Lung (tissue), 11 donors: ENCODE measurements at regions not wholly inside any gene's neighbourhood (a gene's known extent, or its start where the extent isn't known, plus 50 kb on each side); places are given as distances from the start of the nearest gene placed in this dataset.

Experiments used
- ATAC-seq: fragments of 200-7000 bp; cut with Tn5 transposase; one replicate; pipeline ENCODE4 v1.9.1; 2020; ENCODE audit warnings: moderate number of reproducible peaks; ENCODE audit not compliant: insufficient read depth, low FRiP score
- DNase-seq, 3 donors: peaks; one replicate each; pipeline ENCODE4 v3.0.0-alpha.2; 2013 to 2017
- H3K27ac ChIP-seq, 2 donors: one replicate each; pipeline ENCODE4 v1.5.1; 2013; ENCODE audit warnings: mild to moderate bottlenecking in 2 of 2, moderate library complexity in 2 of 2, control low read depth in 1 of 2, inconsistent platforms in 1 of 2, low read depth in 1 of 2, low read length in 1 of 2
- H3K27me3 ChIP-seq, 3 donors: one replicate each; pipeline ENCODE4 v1.5.1; 2013; ENCODE audit warnings: low read length in 2 of 3; ENCODE audit not compliant: control insufficient read depth in 3 of 3, insufficient read depth in 3 of 3
- H3K36me3 ChIP-seq, 4 donors: one replicate each; pipeline ENCODE4 v1.5.1; 2013; ENCODE audit warnings: low read length in 4 of 4, mild to moderate bottlenecking in 1 of 4, moderate library complexity in 1 of 4; ENCODE audit not compliant: control insufficient read depth in 4 of 4, insufficient read depth in 4 of 4
- H3K4me1 ChIP-seq, 5 donors: one replicate each; pipeline ENCODE4 v1.5.1; 2013; ENCODE audit warnings: low read length in 5 of 5, mild to moderate bottlenecking in 2 of 5, moderate library complexity in 1 of 5; ENCODE audit not compliant: control insufficient read depth in 5 of 5, insufficient read depth in 5 of 5
- H3K4me3 ChIP-seq: one replicate; pipeline ENCODE4 v1.5.1; 2013; ENCODE audit warnings: mild to moderate bottlenecking, control low read depth, moderate library complexity
- H3K9ac ChIP-seq, 2 donors: one replicate each; pipeline ENCODE4 v1.5.1; 2013; ENCODE audit warnings: low read length in 2 of 2, control low read depth in 1 of 2; ENCODE audit not compliant: insufficient read depth in 1 of 2
- H3K9me3 ChIP-seq, 4 donors: one replicate each; pipeline ENCODE4 v1.5.1; 2013; ENCODE audit warnings: low read length in 3 of 4, mild to moderate bottlenecking in 1 of 4, moderate library complexity in 1 of 4; ENCODE audit not compliant: control insufficient read depth in 4 of 4, insufficient read depth in 3 of 4
- CTCF ChIP-seq: IDR thresholded peaks from 2 replicates; pipeline ENCODE4 v1.5.1; 2012; ENCODE audit warnings: mild to moderate bottlenecking; ENCODE audit errors: control extremely low read depth, extremely low read depth
- WGBS, 2 donors: extraction: QIAGEN DNeasy Blood & Tissue Kit; methylation state at CpG; one replicate each; pipeline ENCODE4 v1.1.7; 2013; 5-methylcytosine and 5-hydroxymethylcytosine counted together
- donor health status: control.
- donor health status: control.
- donor health status: Bipolar disorder and iron deficiency.
- donor health status: healthy.
- donor health status: DM: yes; HTN: yes; CAD: no.

GRCh38 chr1:209037064-209037463 lies 546.5 kb upstream of the CAMK1G start:
- TF ChIP-seq CTCF = no peak

GRCh38 chr1:209038316-209038715 lies 545.2 kb upstream of the CAMK1G start:
- Histone ChIP-seq H3K9ac (no peak overlapping the region), H3K27me3 (no peaks in the 10 kb centered on the region), H3K4me3 (no peak overlapping the region), H3K4me1 (peaks cover 0 to 1% (median 0%) of the 10 kb centered on the region in 5 donors), H3K36me3 (no peaks in the 10 kb centered on the region), H3K27ac (no peak overlapping the region), H3K9me3 (no peaks in the 10 kb centered on the region)
- no peak for TF ChIP-seq CTCF
- ATAC-seq (no peak), DNase-seq (no peak)
- 18 to 29% methylated on average over 2 of the region's 2 CpGs for WGBS, 2 donors

More at GRCh38 chr1:209037064-209037463, 546.5 kb upstream of the CAMK1G start:
- DNase-seq (no peak), ATAC-seq (no peak)
- 91 to 92% methylated on average over 1 of the region's 1 CpG for WGBS, 2 donors
- Histone ChIP-seq H3K27ac (no peak overlapping the region), H3K4me1 (peaks cover 0 to 1% (median 0%) of the 10 kb centered on the region in 5 donors), H3K4me3 (no peak overlapping the region), H3K36me3 (no peaks in the 10 kb centered on the region), H3K9me3 (no peaks in the 10 kb centered on the region), H3K9ac (no peak overlapping the region), H3K27me3 (no peaks in the 10 kb centered on the region)

GRCh38 chr1:209038735-209039134 lies 544.8 kb upstream of the CAMK1G start:
- WGBS, 2 donors = 88 to 95% methylated on average over 1 of the region's 1 CpG
- H3K9me3 ChIP-seq = no peaks in the 10 kb centered on the region
- no peaks in the 10 kb centered on the region for H3K36me3 ChIP-seq
- DNase-seq (no peak), ATAC-seq (no peak)
- H3K4me1 ChIP-seq = peaks cover 0 to 1% (median 0%) of the 10 kb centered on the region in 5 donors
- no peak overlapping the region for H3K9ac ChIP-seq
- H3K4me3 ChIP-seq = no peak overlapping the region
- H3K27ac ChIP-seq = no peak overlapping the region
- no peak for TF ChIP-seq CTCF
- H3K27me3 ChIP-seq = no peaks in the 10 kb centered on the region

- Histone ChIP-seq H3K27ac (no peak overlapping the region), H3K36me3 (no peaks in the 10 kb centered on the region), H3K27me3 (no peaks in the 10 kb centered on the region), H3K4me1 (peaks cover 0 to 1% (median 0%) of the 10 kb centered on the region in 5 donors), H3K9ac (no peak overlapping the region), H3K9me3 (no peaks in the 10 kb centered on the region), H3K4me3 (no peak overlapping the region)
- WGBS, 2 donors = 91 to 92% methylated on average over 3 of the region's 3 CpGs
- no peak for DNase-seq
- TF ChIP-seq CTCF = no peak
- ATAC-seq = no peak
Measured at GRCh38 chr1:209040351-209040750, 543.2 kb upstream of the CAMK1G start.
